Erythroblast (primary cell): ENCODE measurements at regions not wholly inside any gene's neighbourhood (a gene's known extent, or its start where the extent isn't known, plus 50 kb on each side); places are given as distances from the start of the nearest gene placed in this dataset.
"Not testable (repeated sequence)": the region's sequence is repeated elsewhere in the genome, so short reads cannot be mapped to it uniquely, and the experiment has no call there.

Experiments
- DNase-seq, 2 experiments: peaks; one replicate each; lab custom pipeline; 2025; lab: John Stamatoyannopoulos, UW
- GATA1 ChIP-seq: IDR thresholded peaks from 2 replicates; pipeline ENCODE4 v1.6.1; 2011; ENCODE audit warnings: low read depth, mild to moderate bottlenecking, control low read depth, low read length, moderate library complexity
- POLR2A ChIP-seq: IDR thresholded peaks from 2 replicates; pipeline ENCODE4 v1.6.1; 2011; ENCODE audit warnings: mild to moderate bottlenecking, low read length

DNA sequence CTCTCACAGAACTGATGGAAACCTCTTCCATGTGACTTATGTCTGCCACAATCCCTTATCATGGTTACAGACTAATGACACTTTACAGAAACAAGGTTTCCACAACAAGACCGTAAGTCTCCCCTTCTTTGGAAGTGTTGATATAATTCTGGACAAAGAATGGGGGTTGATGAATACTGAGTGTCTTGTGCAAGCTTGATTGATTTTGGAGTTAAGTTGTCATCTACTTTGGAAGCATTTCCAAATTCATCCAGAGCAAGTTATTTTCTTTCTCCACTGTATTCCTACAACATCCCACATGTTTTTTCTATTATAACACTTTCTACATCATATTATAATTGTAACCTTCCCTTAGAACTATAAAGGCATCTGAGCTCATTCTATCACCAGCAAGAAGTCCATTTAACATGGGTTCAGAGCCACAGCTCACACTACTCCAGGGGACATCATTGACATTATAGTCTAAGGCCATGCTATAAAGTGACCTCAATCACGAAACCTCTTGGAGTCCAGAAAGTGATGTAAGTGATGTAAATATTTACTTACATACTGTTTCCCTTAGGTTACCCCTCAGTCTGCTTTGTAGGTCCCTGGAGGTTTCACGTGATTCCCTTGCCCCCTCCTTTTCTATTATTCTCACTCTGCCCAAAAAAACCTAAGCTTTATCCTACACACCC lies 125.7 kb upstream of the PBX1 start:
- no peak for TF ChIP-seq GATA1
- no peak for TF ChIP-seq POLR2A

DNA sequence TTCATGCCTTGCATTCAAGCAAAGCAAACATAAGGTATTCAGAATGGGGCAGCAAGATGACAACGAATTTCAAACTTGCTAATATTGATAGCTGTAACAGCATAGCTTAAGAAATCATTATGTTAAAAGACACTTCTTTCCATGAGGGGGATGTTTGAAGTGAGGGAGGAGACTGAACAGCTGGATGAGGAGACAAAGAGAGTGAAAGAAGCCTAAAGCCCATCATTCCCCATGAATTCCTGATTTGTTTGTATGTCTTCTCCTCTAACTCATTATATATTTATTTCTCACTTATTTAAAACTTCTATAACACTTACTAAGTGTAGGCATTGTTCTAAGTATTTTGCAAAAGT lies 125.2 kb upstream of the PBX1 start:
- DNase-seq = no peak
- TF ChIP-seq GATA1 (no peak), POLR2A (no peak)

More for the DNA sequence above, 125.7 kb upstream of the PBX1 start:
- DNase-seq = no peak

DNA sequence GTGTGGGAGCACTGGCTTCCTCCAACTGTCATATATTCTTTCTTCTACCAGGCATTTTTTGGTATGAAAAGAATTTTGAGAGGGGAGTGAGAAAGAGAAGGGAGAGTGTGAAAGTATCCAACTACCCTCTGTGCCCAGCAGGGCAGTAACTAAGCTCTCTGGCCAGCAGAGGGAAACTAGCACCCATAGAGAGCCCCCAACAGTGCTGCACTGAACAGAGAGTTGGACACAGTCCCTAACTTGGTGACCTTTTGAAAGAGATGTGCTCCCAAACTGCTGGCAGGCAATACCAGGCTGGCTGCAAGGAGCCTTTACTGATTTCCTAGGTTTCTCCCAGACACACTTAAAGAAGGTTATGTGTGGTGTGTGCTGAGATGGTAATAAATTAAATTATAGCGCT lies 118.8 kb upstream of the PBX1 start:
- DNase-seq = peak; percentile 4 to 27

DNA sequence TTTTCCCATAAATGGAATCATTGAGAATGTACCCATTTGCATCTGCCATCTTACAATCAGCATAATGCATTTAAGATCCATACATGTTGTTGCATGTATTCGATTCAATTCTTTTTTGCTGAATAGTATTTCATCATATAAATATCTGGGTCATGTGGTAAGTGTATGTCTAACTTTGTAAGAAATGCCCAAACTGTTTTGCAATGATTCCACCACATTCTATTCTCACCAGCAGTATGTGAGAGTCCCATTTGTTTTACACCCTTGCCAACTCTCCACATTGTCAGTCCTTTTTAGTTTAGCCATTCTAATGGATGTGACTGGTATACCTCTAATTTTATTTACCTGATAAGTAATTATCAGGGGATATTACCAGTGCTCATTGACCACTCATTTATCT lies 115.8 kb upstream of the PBX1 start:
- no peak for DNase-seq
- TF ChIP-seq GATA1 (no peak), POLR2A (no peak)

More for the DNA sequence above, 118.8 kb upstream of the PBX1 start:
- TF ChIP-seq POLR2A (no peak), GATA1 (no peak)

DNA sequence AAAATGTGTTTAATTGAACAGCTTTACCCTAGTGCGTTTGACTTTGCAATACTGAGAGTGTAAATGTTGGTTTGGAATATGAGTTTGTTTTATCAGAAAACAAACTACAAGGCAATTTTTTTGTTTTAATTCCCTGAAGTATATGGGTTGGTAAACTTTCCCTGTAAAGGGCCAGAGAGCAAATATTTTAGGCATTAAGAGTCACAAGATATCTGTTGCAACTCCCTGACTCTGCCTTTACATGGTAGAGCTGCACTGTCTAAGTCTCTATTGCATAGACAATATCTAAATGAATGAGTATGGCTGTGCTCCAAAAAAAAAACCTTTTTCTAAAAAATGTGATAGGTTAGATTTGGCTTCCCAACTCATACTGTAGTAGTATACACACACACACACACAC lies 115.1 kb upstream of the PBX1 start:
- DNase-seq = no peak
- TF ChIP-seq POLR2A = no peak
- no peak for TF ChIP-seq GATA1

DNA sequence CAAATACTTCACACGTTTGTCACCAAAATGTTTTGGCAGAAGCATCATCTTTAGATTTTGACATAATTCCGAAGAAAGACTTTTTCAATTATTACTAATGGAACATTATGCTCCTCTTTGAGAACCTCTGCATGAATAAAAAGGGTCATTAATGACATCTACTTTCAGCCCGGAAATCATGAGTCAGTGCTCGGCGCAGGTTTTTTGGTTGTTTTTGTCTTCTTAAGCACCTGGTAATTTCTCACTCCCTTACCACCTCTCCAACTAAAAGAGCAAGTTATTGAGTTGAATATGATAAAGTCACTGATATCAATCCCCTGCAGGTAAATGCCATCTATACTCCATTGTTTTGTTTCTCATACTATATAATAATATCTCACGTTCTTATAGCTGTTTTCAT lies 113.0 kb upstream of the PBX1 start:
- DNase-seq = no peak
- TF ChIP-seq POLR2A = no peak
- TF ChIP-seq GATA1 = no peak

DNA sequence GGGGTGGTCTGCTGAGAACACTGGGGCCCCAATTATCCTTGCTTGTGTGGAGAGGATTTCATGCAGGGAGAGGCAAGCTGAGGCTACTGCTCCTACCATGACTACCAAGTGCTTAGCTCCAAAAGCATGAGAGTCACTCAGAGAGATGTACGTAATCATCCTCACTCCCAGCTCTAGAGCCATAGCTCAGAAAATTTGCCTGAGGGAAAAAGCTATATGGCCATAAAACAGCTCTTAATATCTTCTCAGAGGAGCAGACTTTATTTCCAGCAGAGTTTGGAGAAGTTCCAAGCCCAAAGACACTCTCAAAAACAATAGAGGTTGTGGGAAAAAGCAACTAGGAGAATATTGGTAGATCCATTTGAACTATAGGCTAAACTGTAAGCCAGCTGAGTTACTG lies 106.4 kb upstream of the PBX1 start:
- DNase-seq = no peak
- no peak for TF ChIP-seq POLR2A
- no peak for TF ChIP-seq GATA1

DNA sequence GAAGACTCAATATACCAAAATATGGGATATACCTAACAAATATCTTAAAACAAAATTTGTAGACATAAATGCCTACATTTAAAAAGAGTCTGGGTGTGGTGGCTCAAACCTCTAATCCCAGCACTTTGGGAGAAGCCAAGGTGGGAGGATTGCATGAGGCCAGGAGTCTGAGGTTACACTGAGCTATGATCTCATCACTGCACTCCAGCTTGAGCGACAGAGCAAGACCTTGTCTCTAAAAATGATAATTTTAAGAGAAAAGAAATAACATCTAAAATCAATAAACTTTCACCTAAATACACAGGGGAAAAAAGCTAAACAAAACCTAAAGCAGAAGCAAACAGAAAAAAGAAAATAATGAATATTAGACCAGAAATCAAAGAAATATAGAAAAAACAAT lies 102.7 kb upstream of the PBX1 start:
- DNase-seq = no peak
- TF ChIP-seq GATA1 = no peak
- no peak for TF ChIP-seq POLR2A

DNA sequence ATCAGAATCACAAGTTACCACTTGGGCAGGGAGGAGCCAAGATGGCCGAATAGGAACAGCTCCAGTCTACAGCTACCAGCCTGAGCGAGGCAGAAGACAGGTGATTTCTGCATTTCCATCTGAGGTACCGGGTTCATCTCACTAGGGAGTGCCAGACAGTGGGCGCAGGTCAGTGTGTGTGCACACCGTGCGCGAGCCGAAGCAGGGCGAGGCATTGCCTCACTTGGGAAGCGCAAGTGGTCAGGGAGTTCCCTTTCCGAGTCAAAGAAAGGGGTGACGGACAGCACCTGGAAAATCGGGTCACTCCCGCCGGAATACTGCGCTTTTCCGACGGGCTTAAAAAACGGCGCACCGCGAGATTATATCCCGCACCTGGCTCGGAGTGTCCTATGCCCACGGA lies 99.8 kb upstream of the PBX1 start:
- DNase-seq = not testable (repeated sequence)

DNA sequence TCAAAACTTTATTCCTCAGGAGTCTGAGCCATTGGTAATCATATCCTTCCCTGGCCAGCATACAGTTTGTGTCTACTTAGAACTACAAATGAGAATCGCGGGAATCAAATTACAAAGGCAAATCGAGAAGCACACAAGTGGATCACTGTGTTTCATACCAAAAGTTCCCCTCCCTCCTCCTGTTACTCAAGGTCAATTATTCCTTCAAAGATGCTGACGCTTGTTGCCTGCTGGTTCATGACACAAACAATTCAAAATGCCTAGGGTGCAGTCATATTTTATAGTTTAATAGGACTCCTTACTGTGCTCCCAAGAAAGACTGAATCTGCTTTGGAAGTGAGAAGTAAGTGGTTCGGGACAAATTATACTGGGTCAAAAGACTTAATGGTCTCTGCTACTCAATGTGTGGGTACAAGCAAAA lies 93.0 kb upstream of the PBX1 start:
- DNase-seq = no peak
- no peak for TF ChIP-seq POLR2A
- TF ChIP-seq GATA1 = no peak

DNA sequence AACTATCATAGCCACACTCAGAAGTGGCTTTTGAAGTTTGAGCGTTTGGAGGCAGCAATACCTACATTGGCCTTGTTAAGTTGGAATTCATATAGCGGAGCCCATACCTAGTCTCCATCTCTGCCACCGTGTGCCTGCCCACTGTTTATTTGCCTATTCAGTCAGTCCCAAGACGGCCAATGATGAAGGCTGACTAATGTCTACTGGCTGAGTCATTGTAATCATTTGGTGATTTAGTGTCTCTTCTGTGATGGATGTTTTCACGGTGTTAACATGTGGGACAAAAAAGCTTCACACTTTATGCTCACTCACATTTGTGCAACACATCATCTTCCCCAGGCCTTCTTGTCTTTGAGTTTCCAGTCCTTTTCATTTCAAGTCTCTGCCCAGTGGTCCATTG lies 92.6 kb upstream of the PBX1 start:
- no peak for TF ChIP-seq POLR2A
- no peak for TF ChIP-seq GATA1

DNA sequence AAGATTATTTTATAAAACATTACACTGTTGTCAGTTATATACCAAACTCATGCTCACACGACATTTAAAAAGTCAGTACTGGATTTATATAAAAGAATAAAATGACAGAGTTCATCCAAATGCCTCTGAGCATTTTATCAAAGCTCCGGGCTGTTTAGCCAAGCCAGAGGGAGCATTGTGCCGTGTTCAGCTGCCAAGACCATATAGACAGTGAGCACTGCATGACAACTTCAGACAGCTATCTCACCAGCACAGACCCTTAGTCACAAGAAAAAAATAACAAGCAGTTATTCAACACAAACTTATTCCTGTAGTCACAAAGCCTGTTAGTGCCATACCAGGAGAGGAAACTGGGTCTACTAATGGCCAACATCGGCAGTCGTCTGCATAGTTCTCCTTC lies 88.0 kb upstream of the PBX1 start:
- TF ChIP-seq GATA1 (no peak), POLR2A (no peak)
- DNase-seq = no peak

More for the DNA sequence above, 92.6 kb upstream of the PBX1 start:
- no peak for DNase-seq

DNA sequence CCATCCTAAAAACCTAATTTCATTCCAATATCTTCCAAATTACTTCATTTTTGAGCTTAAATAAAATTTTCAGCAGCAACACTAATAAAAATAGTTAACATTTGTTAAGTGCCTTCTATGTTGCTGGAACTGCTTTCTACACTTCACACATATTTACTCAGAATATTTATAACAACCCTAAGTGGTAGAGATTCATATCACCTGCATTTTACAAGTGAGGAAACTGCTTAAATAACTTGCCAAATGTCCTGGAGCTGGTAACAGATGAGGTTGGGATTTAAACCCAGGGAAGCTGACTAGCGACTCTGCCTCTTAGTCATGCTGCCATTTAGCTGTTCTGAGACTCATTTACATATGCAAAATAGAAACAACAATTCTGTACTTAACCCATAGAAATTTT lies 86.1 kb upstream of the PBX1 start:
- no peak for DNase-seq
- TF ChIP-seq POLR2A = no peak
- no peak for TF ChIP-seq GATA1

DNA sequence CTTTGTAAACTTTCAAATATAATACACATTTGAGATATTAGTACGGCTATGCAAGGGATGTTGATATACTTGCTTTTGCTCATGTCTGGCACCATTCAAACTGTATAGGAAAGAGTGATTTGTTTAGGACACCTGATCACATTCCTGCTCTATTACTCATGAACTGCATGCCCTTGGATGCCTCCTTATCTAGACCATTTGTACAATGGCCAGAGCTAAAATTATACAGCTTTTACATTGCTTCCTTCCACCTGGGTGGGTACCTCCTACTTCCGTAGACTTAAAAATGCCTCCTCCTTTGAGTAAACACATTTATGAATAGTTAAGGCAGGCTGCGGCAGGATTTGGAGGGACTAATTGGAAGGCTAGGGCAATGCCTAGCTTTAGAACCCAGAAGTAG lies 85.4 kb upstream of the PBX1 start:
- TF ChIP-seq POLR2A = no peak
- no peak for TF ChIP-seq GATA1
- no peak for DNase-seq

DNA sequence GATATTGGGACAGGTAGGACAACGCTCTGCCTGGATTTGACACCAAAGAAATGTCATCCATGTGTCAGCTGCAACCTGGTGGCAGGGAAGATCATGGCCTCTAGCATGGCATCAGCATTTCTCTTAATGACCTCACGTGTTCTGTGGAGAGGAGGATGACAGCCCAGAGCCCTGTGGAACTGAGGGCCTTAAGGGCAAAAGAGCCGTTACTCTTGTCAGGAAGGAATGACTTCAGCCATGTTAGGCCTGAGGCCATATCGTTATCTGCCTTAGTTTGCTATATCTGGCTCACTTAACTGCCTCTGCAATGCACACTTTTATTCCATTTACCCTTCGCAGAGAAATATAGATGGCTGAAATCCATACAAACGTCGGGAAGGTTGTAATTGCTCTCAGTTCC lies 83.2 kb upstream of the PBX1 start:
- TF ChIP-seq GATA1 = no peak
- TF ChIP-seq POLR2A = no peak
- DNase-seq = no peak
